ENCODE measurements at regions not wholly inside any gene's neighbourhood (a gene's known extent, or its start where the extent isn't known, plus 50 kb on each side); places are given as distances from the start of the nearest gene placed in this dataset.

DNA sequence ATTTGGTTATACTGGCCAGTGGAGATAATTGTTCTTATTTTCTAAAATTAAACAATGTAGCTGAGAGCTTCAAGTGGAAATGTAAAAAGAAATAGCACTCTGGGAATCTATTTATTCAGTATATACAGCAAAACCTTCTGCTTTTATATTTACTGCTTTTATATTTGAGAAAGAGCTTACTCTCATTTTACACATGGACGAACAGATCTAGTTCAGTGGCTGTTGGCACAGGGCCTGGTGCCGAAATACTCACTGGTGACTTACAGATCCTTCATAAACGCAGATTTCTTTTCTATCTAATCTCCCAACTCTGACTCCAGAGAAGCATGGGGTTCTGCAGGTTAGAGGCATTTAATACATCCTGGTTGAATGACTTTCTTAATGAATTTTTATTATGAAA, 266.2 kb downstream of the ASXL3 start:
- TF ChIP-seq POLR2AphosphoS5 (IDR thresholded peaks at IDR 0.05) (no peak), POLR2A (IDR thresholded peaks at IDR 0.05) (no peak), EP300 (IDR thresholded peaks at IDR 0.05) (no peak)
- TF ChIP-seq, protein P1, sequence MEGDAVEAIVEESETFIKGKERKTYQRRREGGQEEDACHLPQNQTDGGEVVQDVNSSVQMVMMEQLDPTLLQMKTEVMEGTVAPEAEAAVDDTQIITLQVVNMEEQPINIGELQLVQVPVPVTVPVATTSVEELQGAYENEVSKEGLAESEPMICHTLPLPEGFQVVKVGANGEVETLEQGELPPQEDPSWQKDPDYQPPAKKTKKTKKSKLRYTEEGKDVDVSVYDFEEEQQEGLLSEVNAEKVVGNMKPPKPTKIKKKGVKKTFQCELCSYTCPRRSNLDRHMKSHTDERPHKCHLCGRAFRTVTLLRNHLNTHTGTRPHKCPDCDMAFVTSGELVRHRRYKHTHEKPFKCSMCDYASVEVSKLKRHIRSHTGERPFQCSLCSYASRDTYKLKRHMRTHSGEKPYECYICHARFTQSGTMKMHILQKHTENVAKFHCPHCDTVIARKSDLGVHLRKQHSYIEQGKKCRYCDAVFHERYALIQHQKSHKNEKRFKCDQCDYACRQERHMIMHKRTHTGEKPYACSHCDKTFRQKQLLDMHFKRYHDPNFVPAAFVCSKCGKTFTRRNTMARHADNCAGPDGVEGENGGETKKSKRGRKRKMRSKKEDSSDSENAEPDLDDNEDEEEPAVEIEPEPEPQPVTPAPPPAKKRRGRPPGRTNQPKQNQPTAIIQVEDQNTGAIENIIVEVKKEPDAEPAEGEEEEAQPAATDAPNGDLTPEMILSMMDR (IDR thresholded peaks at IDR 0.05) = no peak

Measured in gastroesophageal sphincter (tissue), 3 donors.